ENCODE measurements at regions not wholly inside any gene's neighbourhood (a gene's known extent, or its start where the extent isn't known, plus 50 kb on each side); places are given as distances from the start of the nearest gene placed in this dataset.

DNA sequence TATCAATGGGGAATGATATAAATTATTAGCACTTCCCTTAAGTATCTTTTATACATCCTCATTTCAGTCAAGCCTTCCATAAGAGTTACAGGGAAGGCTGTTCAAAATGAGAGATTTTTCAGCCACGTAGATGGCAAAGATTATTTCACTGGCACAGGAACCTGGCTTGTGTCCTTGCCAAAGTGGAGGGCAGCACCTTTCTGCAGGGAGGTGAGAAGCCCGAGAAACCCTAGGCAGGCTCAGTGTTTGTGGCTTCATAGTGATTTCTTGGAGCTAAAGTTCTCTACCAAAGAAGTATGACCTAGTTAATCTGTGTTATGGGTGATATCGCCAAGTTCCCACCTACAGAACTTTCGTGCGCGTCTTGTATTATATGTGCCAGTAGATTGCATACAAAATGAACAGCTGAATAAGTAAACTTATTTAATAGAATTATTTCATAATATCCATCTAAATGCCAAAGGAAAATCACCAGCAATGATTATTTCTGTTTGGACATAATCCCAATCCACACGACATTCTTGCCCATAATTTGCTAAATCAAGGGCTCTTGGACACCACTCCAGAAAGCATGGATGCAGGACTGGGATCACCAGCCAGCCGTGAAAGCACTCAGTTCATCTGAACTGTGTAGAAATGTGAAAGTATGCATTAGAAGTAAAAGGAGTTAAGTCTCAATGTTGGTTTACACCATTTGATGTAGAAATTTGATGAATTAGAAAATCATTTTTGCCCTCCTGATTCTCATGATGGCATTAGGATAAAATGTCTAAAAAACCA is 150.4 kb upstream of the RNF32 start:
- no peak for ATAC-seq

DNA sequence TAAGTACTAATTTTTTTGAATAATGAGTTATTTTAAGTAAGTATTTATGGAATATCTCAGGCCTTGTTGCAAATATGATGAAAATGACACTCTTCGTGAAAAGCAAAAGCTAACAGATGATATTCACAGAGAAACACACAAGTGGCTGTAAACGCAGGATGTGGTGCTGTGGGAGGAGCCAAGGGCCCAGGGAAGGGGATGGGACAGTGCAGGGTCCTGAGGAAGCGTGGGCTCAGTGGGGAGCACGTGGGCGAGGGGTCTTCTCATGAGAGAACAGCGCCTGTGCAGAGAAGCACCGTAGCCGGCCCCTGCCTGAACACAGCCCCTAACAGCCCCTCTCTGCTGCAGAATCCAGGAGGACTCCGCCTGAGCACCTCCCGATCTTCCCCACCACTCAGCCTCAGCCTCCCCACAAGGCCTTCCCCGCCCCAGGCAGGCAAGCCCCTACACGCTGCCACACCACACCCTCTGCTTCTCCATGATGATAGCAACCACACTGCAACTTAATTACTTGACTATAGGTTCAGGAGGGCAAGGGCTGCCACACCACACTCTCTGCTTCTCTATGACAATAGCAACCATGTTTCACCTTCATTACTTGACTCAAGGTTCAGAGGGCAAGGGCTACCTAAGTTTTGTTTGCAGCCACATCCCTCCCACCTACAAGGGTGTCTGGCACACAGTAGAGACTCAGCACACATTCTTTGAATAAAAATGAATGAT is 152.6 kb upstream of the RNF32 start:
- CTCF ChIA-PET: no interaction called here
- ATAC-seq: no peak
- WGBS (ENCODE audit: missing lambda C conversion rate): 57% methylated on average over 11 of the region's 12 CpGs
- H3K4me2 ChIP-seq: no peak overlapping the region
- FAIRE-seq: no peak
- H3K4me1 ChIP-seq: no peaks in the 10 kb centered on the region
- no peaks in the 10 kb centered on the region for H3K9me3 ChIP-seq
- no peak for DNase-seq (ENCODE audit: low read depth in 1 of 2, low spot score in 1 of 2)
- TF ChIP-seq MYC (IDR thresholded peaks at IDR 0.05; ENCODE audit: borderline replicate concordance, low read length): no peak
- no peak overlapping the region for H3K27ac ChIP-seq
- no peak overlapping the region for H3K4me3 ChIP-seq
- POLR2A ChIA-PET: no interaction called here

More for the DNA sequence above, 150.4 kb upstream of the RNF32 start:
- TF ChIP-seq FOXS1 (CRISPR knock-in tag; IDR thresholded peaks at IDR 0.05) (no peak), POLR2A (IDR thresholded peaks at IDR 0.05; ENCODE audit: low read length) (no peak), CHD2 (IDR thresholded peaks at IDR 0.05; ENCODE audit: low read length, partially characterized antibody) (no peak), RAD21 (conservative IDR thresholded peaks at IDR 0.05 in 1 of 2, IDR thresholded peaks at IDR 0.05 in 1 of 2) (no peak), RFX5 (IDR thresholded peaks at IDR 0.05) (no peak), POLR2AphosphoS2 (conservative IDR thresholded peaks at IDR 0.05; ENCODE audit: low read length) (no peak), ZNF302 (CRISPR knock-in tag; IDR thresholded peaks at IDR 0.05) (no peak), RARB (CRISPR knock-in tag; IDR thresholded peaks at IDR 0.05) (no peak), KDM1A (IDR thresholded peaks at IDR 0.05; ENCODE audit: low read depth) (no peak)
- DNase-seq (ENCODE audit: low read depth in 1 of 2, low spot score in 1 of 2): no peak
- WGBS (ENCODE audit: missing lambda C conversion rate): 59% methylated on average over 8 of the region's 8 CpGs
- no peaks in the 10 kb centered on the region for H3K9me3 ChIP-seq
- H3K27ac ChIP-seq: no peak overlapping the region
- ChIA-PET POLR2A (no interaction called here), CTCF (interaction anchor here (2.8 kb wide), 1 partner anchor 16 kb away, joined by 7 read pairs; no protein-coding TSS in a partner anchor)
- no peak overlapping the region for H3K4me2 ChIP-seq
- FAIRE-seq: no peak
- no peaks in the 10 kb centered on the region for H3K4me1 ChIP-seq
- no peak overlapping the region for H3K4me3 ChIP-seq

DNA sequence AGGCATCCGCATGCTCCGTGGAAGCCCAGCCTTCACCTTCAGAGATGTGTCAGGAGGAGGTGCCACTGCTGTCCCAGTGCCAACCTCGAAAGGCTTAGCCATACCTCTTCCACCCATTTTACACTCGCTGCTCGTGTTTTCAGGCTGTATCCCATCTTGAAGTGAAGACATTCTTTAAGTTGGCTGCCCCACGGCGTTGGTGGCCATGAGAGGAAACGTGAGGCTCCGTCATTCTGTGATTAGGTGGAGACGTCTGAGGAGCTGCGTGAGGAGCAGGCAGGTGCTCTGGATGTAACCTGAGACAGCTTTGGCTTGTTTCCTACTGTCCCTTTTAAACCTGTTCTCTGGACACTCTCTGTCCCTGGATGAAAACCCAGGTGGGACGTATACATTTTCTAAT is 159.9 kb upstream of the RNF32 start:
- Histone ChIP-seq H3K4me2 (no peak overlapping the region), H3K4me1 (0 out of 3 replicates have a peak, but pooled peaks cover 3% of the 10 kb centered on the region), H3K27ac (no peak overlapping the region), H3K4me3 (no peak overlapping the region), H3K9me3 (no peaks in the 10 kb centered on the region)
- POLR2A ChIA-PET: no interaction called here
- no peak for DNase-seq (ENCODE audit: low read depth in 1 of 2, low spot score in 1 of 2)
- TF ChIP-seq, protein P1, sequence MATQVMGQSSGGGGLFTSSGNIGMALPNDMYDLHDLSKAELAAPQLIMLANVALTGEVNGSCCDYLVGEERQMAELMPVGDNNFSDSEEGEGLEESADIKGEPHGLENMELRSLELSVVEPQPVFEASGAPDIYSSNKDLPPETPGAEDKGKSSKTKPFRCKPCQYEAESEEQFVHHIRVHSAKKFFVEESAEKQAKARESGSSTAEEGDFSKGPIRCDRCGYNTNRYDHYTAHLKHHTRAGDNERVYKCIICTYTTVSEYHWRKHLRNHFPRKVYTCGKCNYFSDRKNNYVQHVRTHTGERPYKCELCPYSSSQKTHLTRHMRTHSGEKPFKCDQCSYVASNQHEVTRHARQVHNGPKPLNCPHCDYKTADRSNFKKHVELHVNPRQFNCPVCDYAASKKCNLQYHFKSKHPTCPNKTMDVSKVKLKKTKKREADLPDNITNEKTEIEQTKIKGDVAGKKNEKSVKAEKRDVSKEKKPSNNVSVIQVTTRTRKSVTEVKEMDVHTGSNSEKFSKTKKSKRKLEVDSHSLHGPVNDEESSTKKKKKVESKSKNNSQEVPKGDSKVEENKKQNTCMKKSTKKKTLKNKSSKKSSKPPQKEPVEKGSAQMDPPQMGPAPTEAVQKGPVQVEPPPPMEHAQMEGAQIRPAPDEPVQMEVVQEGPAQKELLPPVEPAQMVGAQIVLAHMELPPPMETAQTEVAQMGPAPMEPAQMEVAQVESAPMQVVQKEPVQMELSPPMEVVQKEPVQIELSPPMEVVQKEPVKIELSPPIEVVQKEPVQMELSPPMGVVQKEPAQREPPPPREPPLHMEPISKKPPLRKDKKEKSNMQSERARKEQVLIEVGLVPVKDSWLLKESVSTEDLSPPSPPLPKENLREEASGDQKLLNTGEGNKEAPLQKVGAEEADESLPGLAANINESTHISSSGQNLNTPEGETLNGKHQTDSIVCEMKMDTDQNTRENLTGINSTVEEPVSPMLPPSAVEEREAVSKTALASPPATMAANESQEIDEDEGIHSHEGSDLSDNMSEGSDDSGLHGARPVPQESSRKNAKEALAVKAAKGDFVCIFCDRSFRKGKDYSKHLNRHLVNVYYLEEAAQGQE (IDR thresholded peaks at IDR 0.05): no peak
- TF ChIP-seq CBX8 (IDR thresholded peaks at IDR 0.05): no peak
- CTCF ChIA-PET: interaction anchor here (0.6 kb wide), 1 partner anchor 95 kb away, joined by 3 read pairs; no protein-coding TSS in a partner anchor
- ATAC-seq: no peak
- FAIRE-seq: no peak
- WGBS (ENCODE audit: missing lambda C conversion rate): 54% methylated on average over 12 of the region's 12 CpGs

DNA sequence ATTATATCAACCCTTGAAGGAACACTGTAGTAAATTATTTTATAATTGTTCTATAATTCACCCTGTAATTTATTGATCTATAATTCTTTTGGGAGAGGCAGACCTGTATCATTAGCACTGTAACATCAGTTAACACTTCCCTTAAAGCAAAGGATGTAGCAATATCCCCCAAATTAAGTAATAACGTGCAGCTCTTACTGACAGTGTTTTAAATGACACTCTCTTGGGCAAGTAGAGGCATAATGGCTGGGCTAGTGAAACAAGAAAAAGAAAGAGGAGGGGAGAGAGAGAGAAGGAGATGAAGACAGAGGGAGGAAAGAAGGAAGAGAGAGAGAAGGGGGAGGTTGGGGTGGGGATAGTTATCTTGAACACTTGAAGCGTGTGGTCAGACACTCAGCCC is 161.0 kb upstream of the RNF32 start:
- FAIRE-seq: no peak
- no peak overlapping the region for H3K4me3 ChIP-seq
- H3K9me3 ChIP-seq: no peaks in the 10 kb centered on the region
- H3K4me2 ChIP-seq: no peak overlapping the region
- ChIA-PET CTCF (no interaction called here), POLR2A (no interaction called here)
- H3K4me1 ChIP-seq: 0 out of 3 replicates have a peak, but pooled peaks cover 8% of the 10 kb centered on the region
- DNase-seq (ENCODE audit: low read depth in 1 of 2, low spot score in 1 of 2): no peak
- H3K27ac ChIP-seq: no peak overlapping the region
- WGBS (ENCODE audit: missing lambda C conversion rate): 56% methylated on average over 2 of the region's 2 CpGs
- ATAC-seq: no peak
- TF ChIP-seq, protein P1 (IDR thresholded peaks at IDR 0.05): no peak
- TF ChIP-seq, protein P2, sequence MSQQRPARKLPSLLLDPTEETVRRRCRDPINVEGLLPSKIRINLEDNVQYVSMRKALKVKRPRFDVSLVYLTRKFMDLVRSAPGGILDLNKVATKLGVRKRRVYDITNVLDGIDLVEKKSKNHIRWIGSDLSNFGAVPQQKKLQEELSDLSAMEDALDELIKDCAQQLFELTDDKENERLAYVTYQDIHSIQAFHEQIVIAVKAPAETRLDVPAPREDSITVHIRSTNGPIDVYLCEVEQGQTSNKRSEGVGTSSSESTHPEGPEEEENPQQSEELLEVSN (IDR thresholded peaks at IDR 0.05; ENCODE audit: borderline replicate concordance, low read depth): no peak
- no peak for TF ChIP-seq FOXS1 (CRISPR knock-in tag; IDR thresholded peaks at IDR 0.05)
- TF ChIP-seq HOXB13 (CRISPR knock-in tag; IDR thresholded peaks at IDR 0.05; ENCODE audit: low read depth): no peak
- no peak for TF ChIP-seq CBX2 (IDR thresholded peaks at IDR 0.05; ENCODE audit: borderline replicate concordance, low read depth)
- no peak for TF ChIP-seq HOXB5 (CRISPR knock-in tag; IDR thresholded peaks at IDR 0.05)
- TF ChIP-seq, protein P3, sequence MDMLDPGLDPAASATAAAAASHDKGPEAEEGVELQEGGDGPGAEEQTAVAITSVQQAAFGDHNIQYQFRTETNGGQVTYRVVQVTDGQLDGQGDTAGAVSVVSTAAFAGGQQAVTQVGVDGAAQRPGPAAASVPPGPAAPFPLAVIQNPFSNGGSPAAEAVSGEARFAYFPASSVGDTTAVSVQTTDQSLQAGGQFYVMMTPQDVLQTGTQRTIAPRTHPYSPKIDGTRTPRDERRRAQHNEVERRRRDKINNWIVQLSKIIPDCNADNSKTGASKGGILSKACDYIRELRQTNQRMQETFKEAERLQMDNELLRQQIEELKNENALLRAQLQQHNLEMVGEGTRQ (IDR thresholded peaks at IDR 0.05): no peak
